Inferior parietal cortex (tissue), 1 donor: ENCODE measurements at regions not wholly inside any gene's neighbourhood (a gene's known extent, or its start where the extent isn't known, plus 50 kb on each side); places are given as distances from the start of the nearest gene placed in this dataset.
"Not testable (repeated sequence)": the region's sequence is repeated elsewhere in the genome, so short reads cannot be mapped to it uniquely, and the experiment has no call there.

Experiments
- DNase-seq: peaks from one replicate; pipeline ENCODE4 v3.0.0-alpha.2; 2016; ENCODE audit errors: extremely low spot score

DNA sequence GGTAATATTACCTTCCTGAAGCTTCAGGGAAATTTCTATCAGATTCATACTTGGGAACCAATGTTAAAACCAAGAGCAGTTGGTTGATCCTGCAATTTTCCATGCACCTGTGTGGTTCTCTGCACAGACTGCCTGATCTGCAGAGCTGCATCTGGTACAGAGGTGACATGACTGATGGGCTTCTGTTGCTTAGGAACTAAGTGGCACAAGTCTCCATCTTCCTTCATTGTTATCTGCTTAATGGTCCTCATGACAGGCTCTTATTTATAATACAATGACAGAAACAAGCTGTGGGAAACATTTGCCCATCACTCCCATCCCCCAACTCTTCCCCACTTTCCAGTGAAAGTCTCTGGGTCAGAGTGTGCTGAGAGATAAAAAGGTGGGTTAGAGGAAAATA is 799.1 kb downstream of the TAF11L14 start:
- DNase-seq = no peak

DNA sequence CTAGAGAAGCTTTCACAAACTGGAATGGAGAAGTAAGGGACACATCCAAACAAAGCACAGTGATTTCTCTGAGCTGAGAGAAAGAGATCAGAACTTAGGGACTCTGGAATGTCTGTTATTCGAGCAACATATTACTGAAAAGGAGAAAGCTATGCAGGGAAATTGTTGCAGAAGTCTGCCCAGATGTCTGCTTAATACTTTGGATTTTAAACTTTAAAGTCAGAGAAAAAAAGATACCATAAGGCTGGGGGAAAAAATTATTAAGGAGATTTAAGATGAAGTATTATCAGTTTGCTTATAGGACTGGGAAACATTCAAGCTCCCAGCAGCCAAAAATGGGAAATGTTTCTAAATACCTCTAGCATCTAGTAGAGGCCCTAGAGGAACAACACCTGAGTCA is 803.9 kb downstream of the TAF11L14 start:
- DNase-seq = no peak

DNA sequence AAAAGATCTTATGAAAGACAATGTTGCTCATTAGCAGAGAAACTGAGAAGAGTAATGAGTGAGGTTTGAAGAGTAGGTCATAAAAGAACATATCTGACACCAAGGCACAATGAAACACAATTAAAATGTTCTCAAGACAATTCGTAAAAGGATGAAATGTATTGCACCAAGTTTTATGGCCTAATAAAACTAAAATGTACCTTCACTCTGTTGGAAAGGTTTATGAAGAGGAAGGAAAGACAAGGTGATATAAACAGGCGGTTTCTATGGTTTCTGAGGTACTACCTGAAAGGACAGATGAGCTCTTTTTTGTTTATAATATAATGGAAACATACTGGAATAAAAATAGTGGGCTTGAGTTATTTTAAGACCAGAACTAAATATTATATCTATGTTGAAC is 821.3 kb downstream of the TAF11L14 start:
- DNase-seq = no peak

DNA sequence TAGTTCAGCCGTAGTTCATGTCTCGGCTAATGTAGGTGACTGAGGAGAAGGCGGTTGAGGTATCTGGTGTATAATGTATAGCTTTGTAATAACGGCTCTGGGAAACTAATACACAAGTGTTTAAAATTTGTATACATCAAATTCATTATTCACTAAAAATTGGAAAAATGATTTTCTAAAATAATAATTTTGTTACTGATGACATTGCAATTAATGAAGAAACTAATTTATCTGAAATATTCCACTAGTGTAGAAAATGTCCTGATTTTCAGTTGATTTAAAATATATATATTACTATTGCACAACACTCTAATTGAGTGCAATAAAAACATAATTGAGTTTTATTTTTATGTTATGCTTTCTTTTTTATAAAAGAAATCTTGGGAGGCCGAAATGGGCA is 823.0 kb downstream of the TAF11L14 start:
- no peak for DNase-seq

DNA sequence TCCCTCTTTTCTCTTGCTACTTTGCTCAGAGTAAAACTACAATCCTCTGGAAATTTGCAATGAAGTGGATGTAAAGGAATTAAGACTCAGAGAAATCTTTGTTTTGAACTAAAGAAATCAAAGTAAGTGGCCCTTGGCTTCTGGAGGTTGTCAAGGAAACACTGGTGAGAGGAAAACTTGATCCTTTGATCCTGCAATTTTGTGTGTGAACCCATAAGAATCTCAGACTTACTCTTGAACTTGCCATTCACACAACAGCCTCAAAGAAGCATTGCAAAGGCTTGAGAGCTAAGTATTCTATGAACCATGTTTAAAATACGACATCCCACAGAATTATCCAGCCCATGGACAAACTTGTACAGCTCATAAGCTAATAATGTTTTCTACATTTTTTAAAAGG is 827.5 kb downstream of the TAF11L14 start:
- no peak for DNase-seq

DNA sequence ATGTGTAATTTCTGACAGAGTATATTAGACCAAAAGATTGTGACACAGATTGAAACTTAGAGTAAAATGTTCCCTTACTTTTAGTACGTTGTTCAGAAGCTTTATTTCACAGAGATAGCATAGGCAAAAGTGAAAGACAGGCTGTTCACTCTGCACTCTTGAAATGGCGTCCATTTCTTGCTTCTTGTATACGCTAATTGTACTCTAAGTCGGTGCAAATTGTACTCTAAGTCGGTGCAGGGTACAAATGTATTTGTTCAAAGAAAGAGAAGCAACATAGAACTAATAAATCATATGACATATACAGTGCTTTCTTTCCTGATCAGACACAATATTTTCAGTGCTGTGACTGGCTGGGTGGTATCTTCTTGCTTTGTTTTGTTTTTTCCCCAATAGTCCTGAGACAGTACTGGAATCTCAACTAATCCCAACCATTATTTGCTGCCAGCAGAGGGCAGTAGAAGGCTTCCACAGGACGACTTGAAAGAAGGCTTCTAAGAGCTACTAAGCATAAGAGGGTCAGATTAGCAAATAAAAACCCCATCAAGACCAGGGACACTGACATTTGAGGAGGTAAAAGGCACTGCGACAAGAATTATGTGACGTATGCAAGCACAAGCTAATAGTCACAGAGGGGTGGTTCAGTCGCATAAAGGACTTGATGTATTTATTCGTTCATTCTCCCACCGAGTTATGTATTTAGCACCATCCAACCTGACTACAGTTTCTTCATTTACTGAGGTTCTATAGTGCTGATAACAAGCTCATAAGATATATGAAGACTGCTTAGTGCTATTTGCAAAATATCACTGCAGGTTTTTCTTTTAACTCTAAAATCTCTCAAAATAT is 831.8 kb downstream of the TAF11L14 start:
- peak; percentile 85 for DNase-seq

DNA sequence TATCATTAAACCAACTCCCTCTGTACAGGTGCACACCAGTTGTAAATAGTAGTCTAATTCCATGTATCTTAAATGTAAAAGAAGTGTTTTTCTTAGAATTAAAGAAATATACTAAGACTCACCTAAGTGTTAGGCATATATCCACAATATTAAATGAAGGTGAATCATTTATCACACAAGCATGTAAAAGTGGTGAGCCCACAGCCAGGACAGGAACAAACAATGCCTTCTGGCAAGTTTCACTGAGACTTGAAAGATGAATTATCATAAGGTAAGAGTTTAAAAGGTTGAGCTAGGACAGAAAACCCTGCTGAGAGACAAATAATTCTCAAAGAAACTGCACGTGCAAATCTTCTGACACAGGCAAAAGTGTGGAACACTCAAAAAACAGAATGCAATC is 832.5 kb downstream of the TAF11L14 start:
- DNase-seq = no peak

DNA sequence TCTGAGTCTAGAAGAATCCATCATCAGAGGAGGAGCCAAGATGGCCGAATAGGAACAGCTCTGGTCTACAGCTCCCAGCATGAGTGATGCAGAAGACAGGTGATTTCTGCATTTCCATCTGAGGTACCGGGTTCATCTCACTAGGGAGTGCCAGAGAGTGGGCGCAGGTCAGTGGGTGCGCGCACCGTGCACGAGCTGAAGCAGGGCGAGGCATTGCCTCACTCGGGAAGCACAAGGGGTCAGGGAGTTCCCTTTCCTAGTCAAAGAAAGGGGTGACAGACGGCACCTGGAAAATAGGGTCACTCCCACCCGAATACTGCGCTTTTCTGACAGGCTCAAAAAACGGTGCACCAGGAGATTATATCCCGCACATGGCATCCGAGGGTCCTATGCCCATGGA is 837.5 kb downstream of the TAF11L14 start:
- not testable (repeated sequence) for DNase-seq

DNA sequence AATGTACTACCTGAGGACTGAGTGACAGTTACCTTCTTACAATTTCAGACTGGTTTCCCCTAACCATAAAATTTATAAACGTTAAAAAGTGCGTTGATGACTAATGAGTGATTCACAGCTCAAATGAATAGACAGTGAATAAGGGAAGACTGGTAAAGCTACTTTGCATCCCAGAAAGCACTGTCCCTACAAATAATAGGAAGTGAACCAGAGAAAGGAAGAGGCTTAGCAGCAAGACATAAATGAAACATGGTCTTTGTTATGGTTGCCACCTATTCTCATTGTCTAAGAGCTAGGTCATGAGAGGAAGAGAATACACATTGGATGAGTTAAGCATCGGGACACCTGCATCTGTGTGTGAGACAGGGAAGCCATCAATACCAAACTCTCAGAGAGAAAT is 849.2 kb downstream of the TAF11L14 start:
- DNase-seq = no peak

DNA sequence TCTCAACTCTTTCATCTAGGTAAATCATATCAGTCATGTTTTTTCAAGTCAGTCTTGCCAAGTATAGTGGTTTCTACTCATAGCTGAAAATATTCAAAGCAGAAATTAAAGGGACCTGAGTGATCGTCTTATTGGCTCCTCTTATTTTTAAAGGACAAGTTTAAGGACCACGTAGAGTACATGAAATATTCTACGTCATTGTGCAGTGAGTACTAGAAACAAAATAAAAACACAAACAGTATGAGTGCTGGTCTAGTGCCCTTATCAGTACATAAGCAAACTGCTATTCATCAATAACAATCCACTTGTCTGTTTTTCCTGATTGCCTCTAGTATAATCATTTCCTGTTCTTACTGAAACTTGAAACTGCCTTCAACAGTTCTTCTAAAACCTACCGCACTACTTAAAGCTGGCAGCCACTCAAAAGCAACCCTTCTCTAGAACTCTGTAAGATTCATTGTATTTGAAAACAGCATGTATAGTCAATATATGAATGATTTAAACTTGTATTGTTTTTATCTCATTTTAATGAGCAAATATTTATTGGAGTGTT is 853.7 kb downstream of the TAF11L14 start:
- no peak for DNase-seq

DNA sequence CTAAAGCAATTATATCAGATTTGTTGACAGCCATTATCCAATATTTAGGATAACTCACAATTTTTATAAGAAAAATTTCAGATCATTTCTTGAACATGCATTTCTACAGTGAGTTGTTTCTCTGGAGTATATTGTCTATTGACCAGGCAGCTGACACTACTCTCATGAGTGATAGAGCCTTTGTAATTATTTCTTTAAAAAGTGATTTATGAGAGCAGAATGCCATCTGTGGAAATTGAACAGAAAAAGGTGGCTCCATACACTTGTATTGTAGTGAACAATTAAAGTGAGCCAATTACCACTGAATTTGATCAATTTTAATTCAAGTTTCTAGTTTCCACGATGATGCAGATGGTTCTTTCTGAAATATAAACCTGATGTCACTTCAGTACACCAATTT is 855.4 kb downstream of the TAF11L14 start:
- no peak for DNase-seq

DNA sequence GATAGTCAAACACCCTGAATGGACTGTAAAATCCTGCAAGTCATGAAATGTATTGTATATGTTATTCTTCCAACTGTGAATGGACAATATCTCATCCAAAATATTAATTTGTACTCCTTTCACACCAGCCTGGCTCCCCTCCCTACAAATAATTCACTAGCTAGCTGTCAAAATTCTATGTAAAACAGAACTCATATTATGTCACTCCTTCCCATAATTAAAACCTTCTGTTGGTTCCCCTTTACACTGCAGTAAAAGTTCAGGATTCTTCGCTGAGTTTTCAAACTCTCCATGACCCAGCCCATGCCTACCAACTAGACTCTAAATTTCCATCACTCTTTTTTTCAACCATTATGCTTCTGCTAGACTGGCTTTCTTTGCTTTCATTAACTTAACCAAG is 857.1 kb downstream of the TAF11L14 start:
- DNase-seq = no peak

DNA sequence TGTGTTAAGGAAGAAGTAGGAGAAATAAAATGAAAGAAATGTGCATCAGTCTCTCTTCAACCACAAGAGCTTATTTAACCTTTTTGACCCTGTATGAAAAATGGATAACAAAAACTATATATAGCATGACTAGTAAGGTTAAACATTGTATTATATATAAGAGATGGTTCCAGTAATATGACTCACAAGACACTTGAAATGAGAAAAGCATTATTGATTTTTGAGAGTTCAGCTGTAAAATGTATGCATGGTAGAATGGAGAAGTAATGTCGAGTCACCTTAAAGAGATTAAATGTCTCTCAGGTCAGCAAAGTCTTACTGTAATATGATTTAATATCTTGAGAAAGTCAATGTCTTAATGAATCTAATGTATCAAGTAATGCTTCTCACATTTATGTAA is 860.9 kb downstream of the TAF11L14 start:
- DNase-seq = no peak

DNA sequence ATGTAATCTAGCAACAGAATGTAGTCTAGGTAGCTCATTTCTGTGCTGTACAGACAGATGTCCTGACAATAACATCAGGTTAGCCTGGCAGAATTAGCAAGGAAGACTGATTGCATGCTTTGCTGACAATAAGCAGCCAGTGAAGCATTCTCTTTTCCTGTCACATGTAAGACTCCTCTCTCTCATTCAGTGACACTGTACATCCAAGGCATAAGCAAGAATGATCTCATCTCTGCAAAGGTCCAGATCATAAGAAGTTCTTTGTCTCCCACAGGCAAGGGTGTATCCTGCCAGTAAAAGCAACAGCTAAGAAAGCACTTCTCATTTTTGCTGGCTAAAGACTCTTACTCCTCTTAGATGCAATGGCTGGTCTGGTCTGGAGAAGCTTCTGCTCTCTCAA is 861.8 kb downstream of the TAF11L14 start:
- no peak for DNase-seq

DNA sequence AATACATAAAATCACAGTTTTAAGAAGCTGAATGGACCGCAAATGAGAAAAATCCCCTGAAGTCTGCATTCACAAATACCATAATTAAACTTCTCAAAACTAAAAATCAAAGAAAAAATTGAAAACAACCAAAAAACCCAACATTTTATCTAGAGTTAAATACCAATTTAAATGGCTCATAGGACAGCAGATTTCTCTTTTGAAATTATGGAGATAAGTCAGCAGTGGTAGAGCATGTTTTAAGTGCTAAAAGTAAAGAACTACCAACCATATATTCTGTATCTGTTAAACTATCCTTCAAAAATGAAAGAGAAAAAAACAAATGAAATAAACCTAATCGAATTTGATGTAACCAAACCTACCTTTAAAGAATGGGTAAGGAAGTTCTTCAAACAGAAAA is 862.8 kb downstream of the TAF11L14 start:
- no peak for DNase-seq

DNA sequence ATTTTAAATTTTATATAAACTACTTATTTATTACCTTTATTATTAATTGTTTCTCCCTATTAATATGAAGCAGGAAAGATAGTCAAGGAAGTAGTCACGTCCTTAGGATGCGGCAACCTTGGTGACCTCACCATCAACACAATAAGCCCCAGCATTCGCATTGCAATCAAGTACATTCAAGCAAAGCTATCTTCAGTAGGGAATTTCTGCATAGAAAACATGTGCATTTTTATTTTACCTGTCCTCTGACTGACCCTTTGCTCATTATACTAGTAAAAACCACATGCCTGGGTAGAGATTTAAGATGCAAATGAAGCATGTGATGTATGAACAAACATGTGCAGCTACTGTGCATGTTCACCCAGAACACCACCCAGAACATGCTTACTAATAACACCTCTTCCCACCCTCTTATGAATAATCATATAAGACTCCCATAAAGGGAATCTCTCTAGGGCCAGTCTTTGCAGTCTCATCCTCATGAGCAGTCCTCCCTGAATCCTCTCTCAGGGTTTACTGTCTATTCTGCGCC is 869.6 kb downstream of the TAF11L14 start:
- DNase-seq = no peak

DNA sequence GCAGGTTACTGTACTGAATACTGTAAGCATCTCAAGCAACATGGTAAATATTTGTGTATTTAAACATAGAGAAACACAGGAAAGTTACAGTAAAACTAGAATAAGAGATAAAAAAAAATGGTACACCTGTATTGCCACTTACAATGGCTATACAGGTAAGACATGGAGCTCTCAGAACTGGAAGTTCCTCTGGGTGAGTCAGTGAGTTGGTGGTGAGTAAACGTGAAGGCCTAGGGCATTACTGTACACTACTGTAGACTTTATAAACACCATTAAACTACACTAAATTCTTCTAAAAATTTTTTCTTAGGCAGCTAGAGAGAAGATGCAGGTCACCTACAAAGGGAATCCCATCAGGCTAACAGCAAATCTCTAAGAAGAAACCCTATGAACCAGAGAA is 872.9 kb downstream of the TAF11L14 start:
- no peak for DNase-seq

DNA sequence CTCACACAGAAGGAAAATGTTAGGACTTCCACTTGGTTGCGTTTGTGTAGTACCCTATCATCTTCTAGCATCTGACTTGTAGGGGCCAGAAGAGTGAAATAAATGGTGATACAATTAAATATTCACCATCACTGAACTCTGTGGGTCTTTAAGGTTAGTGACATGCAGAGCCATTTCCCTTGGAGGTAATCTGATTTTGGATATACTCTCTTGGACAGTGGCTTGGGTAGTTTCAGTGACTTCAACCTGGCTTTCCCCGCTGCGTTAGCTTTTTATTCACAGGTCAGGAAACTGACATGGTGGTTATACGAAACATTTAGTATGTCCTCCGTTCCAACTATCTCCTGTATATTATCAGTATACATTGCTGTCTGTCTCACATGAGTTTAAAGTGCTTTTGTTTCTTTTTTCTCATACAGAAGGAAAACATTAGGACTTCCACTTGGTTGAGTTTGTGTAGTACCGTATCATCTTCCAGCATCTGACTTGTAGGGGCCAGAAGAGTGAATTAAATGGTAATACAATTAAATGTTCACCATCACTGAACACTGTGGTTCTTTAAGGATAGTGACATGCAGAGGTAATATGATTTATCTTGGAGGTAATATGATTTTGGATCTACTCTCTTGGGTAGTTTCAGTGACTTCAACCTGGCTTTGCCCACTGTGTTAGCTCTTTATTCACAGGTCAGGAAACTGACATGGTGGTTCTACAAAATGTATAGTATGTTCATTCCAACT is 883.6 kb downstream of the TAF11L14 start:
- no peak for DNase-seq

DNA sequence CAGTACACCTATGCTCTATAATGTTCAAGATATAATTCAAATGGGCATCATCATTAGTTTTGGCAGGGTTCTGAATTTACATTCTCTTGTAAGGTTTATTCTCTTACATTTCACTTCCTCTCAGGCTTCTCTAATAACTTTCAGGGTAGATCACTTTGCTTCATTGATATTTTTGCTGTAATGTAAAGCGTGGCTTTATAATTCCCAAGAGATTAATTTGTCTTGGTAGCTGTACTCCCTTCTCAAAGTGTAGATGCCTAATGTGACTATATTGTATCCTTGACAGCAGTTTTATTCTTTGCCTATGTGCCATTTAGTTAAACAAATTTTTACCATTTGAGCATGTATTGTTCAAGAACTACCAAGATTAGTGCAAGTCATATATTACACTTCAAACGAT is 889.1 kb downstream of the TAF11L14 start:
- DNase-seq = no peak

DNA sequence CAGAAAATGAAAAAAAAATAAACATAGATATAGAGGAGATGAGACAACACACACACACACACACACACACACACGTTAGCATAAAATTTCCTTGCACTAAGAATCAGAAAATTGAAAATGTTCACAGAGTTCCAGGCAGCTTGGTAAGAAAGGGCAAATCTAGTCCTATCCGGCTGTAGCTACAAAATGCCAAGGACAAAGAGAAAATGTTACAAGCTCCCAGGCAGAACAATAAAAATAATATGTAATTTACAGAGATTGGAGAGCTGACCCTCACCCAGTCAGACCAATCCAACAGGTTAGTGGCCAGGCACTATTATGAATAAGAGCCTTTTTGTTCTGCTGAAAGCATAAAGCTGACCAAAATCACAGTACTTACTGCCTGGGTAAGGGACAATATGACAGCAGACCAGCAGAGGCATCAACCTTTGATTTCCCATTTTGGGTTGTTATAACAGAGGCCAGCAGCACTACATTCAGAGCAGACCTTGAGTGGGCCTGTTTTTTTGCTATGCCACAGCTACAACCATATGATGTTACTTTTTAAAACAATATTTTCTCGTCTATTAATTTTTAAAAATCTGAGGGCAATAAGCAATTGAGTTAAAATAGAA is 892.6 kb downstream of the TAF11L14 start:
- no peak for DNase-seq

DNA sequence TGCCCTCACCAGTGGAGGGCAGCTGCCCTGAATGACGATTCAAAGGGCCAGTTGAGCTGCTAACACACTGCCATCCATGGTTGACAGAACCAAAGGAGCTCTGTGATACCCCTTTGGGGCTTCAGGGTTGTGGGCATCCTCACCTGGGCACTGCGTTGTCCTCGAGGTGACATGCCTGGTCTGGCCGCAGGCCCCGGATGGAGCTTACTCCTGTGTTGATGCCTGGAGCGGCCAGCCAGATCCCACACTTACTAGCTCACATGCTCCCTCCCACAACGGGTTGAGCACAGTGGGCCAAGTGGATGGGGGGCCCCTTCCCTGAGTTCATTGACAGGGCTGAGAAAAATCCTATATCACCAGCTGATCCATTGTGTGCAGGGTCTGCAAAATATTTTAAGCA is 898.9 kb downstream of the TAF11L14 start:
- no peak for DNase-seq

DNA sequence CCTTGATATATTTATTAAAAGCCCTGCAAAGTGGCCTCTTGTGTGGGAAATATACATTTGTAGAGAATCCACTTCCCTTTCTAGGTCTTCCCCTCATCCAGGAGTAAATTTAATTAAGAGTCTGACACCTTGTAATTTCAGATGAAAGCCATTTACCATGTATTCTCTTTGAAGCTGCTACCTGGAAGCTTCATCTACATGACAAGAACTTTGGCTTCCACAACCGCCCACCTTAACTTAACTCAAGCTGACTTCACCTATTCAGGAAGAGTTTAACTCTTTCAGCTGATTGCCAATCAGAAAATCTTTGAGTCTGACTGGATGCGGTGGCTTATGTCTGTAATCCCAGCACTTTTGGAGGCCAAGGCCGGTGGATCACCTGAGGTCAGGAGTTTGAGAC is 899.9 kb downstream of the TAF11L14 start:
- DNase-seq = no peak
